ENCODE measurements at regions not wholly inside any gene's neighbourhood (a gene's known extent, or its start where the extent isn't known, plus 50 kb on each side); places are given as distances from the start of the nearest gene placed in this dataset.

- TF ChIP-seq CTCF (conservative IDR thresholded peaks at IDR 0.05; ENCODE audit: low read length) = no peak
- no peak for DNase-seq (ENCODE audit: low read depth)
- H3K4me3 ChIP-seq (ENCODE audit: low read length) = no peak overlapping the region
Measured at GRCh38 chr2:219714681-219715400, 87.4 kb downstream of the SLC4A3 start.

- DNase-seq (ENCODE audit: low read depth) = no peak
- no peak overlapping the region for H3K4me3 ChIP-seq (ENCODE audit: low read length)
- TF ChIP-seq CTCF (conservative IDR thresholded peaks at IDR 0.05; ENCODE audit: low read length) = no peak
Measured at GRCh38 chr2:219718066-219718465, 90.6 kb downstream of the SLC4A3 start.

GRCh38 chr2:219719521-219719920 lies 92.1 kb downstream of the SLC4A3 start:
- H3K4me3 ChIP-seq (ENCODE audit: low read length) = no peak overlapping the region
- DNase-seq (ENCODE audit: low read depth) = no peak
- no peak for TF ChIP-seq CTCF (conservative IDR thresholded peaks at IDR 0.05; ENCODE audit: low read length)

- no peak for TF ChIP-seq CTCF (conservative IDR thresholded peaks at IDR 0.05; ENCODE audit: low read length)
- H3K4me3 ChIP-seq (ENCODE audit: low read length) = no peak overlapping the region
- no peak for DNase-seq (ENCODE audit: low read depth)
Measured at GRCh38 chr2:219720956-219721355, 93.5 kb downstream of the SLC4A3 start.

GRCh38 chr2:219722276-219722879 lies 94.9 kb downstream of the SLC4A3 start:
- DNase-seq (ENCODE audit: low read depth) = no peak
- TF ChIP-seq CTCF (conservative IDR thresholded peaks at IDR 0.05; ENCODE audit: low read length) = no peak

GRCh38 chr2:219723311-219723710 lies 95.9 kb downstream of the SLC4A3 start:
- DNase-seq (ENCODE audit: low read depth) = no peak
- no peak overlapping the region for H3K4me3 ChIP-seq (ENCODE audit: low read length)
- TF ChIP-seq CTCF (conservative IDR thresholded peaks at IDR 0.05; ENCODE audit: low read length) = no peak

More at GRCh38 chr2:219722276-219722879, 94.9 kb downstream of the SLC4A3 start:
- H3K4me3 ChIP-seq (ENCODE audit: low read length) = no peak overlapping the region

- H3K4me3 ChIP-seq (ENCODE audit: low read length) = no peak overlapping the region
- TF ChIP-seq CTCF (conservative IDR thresholded peaks at IDR 0.05; ENCODE audit: low read length) = no peak
- peak; percentile 52 for DNase-seq (ENCODE audit: low read depth)
Measured at GRCh38 chr2:219724628-219725027, 97.2 kb downstream of the SLC4A3 start.

All from AG10803 (cell line).